ENCODE measurements at regions not wholly inside any gene's neighbourhood (a gene's known extent, or its start where the extent isn't known, plus 50 kb on each side); places are given as distances from the start of the nearest gene placed in this dataset.

DNA sequence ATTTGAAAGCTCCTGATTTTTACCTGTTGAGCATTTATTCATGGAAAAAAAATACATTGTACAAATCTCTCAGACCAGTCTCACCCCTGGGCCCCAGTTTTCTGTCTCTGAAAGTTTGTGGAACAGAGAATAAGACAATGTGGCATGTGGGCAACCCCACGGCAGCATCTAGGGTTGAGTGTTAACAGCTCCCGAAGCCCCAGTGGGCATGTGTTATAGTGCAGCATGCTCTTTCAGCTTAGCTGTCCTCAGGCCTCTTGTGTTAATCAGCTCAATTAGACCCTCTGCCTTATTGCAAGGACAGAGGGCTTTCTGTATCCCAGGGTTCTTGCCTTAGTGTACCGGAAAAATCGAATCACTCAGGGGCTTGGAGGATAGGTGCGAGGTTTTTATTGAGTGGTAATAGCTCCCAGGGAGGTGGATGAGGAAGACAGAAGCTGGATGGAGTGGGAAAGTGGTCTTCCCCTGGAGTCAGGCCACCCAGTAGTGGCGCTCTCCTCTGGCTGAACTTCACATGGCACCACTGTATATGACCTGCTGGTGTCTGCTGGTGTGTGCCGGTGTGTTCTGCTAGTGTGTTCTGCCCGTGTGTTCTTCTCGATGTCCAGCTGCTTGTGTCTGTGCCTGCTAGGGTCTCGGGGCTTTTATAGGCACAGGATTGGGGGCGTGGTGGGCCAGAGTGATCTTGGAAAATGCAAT lies 382.8 kb downstream of the EPM2A start:
- TF ChIP-seq, protein P1, sequence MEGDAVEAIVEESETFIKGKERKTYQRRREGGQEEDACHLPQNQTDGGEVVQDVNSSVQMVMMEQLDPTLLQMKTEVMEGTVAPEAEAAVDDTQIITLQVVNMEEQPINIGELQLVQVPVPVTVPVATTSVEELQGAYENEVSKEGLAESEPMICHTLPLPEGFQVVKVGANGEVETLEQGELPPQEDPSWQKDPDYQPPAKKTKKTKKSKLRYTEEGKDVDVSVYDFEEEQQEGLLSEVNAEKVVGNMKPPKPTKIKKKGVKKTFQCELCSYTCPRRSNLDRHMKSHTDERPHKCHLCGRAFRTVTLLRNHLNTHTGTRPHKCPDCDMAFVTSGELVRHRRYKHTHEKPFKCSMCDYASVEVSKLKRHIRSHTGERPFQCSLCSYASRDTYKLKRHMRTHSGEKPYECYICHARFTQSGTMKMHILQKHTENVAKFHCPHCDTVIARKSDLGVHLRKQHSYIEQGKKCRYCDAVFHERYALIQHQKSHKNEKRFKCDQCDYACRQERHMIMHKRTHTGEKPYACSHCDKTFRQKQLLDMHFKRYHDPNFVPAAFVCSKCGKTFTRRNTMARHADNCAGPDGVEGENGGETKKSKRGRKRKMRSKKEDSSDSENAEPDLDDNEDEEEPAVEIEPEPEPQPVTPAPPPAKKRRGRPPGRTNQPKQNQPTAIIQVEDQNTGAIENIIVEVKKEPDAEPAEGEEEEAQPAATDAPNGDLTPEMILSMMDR (conservative IDR thresholded peaks at IDR 0.05; ENCODE audit: low read depth) = no peak
- CTCF ChIA-PET = interaction anchor here (0.5 to 0.6 kb wide), 3 partner anchors 125 to 698 kb away, joined by 3 read pairs; no protein-coding TSS in a partner anchor
- DNase-seq (ENCODE audit: low spot score) = no peak
- POLR2A ChIA-PET (ENCODE audit: low non-redundant PET) = no interaction called here
- no peak overlapping the region for H3K27ac ChIP-seq

DNA sequence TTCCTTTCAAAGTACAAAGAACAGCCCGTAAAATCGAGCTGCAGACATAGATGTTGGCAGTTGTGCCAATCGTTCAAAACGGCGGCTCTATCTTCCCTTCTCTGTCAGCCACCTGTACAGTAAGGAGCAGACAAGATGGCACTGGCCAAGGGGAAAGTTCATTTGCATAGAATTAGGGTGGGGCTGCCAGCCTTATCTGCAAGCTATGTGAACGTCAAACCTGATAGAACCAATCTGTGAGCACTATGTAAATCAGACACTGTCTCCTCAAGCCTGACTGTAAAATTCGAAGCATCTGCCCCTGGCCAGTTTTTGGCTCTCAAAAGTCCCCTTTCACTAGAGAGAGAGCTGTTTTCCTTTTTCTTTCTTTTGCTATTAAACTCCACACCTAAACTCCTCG lies 374.5 kb downstream of the EPM2A start:
- DNase-seq (ENCODE audit: low spot score) = no peak
- TF ChIP-seq, protein P1 (conservative IDR thresholded peaks at IDR 0.05; ENCODE audit: low read depth) = no peak
- ChIA-PET POLR2A (ENCODE audit: low non-redundant PET) (no interaction called here), CTCF (interaction anchor here (0.6 kb wide), 1 partner anchor 294 kb away, joined by 4 read pairs; no protein-coding TSS in a partner anchor)
- H3K27ac ChIP-seq = no peak overlapping the region

DNA sequence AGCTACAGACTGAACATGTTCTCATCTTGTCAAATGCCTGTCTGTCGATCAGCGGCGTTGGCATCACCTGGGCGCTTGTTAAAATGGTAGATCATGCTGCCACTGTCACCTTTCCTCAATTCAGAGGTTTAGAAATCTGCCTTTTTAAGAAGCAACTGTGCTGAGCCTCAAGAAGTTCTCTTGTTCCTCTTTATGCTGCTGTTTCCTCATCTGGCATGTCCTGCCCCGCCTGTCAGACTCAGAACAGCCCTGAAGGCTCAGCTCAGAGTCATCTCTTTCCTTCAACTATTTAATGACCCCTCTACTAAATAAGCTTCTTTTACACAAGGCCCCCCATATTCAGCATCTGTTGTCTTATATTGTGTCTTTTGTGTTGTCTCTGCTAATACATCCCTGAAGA lies 368.2 kb downstream of the EPM2A start:
- TF ChIP-seq, protein P1 (conservative IDR thresholded peaks at IDR 0.05; ENCODE audit: low read depth) = no peak
- no peak for DNase-seq (ENCODE audit: low spot score)
- CTCF ChIA-PET = no interaction called here
- POLR2A ChIA-PET (ENCODE audit: low non-redundant PET) = no interaction called here
- H3K27ac ChIP-seq = no peak overlapping the region

DNA sequence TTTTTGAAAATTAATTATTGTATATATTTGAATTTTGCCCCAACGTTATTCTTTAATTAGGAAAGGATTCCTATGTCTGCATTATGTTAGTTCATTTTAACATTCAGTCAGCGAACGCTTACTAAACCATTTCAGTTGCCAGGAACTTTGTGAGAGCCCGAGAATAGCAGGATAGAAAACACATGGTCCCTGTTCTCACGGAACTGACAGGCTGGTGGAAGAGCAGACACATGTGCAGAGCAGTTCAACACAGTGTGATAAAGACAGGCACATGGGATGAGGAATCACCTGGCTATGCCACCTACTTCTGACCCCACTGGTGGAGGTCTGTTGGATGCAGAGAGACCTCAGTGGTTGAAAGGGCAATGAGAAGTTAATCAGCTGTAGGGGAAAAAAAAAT lies 367.2 kb downstream of the EPM2A start:
- CTCF ChIA-PET = no interaction called here
- POLR2A ChIA-PET (ENCODE audit: low non-redundant PET) = no interaction called here
- no peak overlapping the region for H3K27ac ChIP-seq
- TF ChIP-seq, protein P1 (conservative IDR thresholded peaks at IDR 0.05; ENCODE audit: low read depth) = no peak
- DNase-seq (ENCODE audit: low spot score) = no peak

DNA sequence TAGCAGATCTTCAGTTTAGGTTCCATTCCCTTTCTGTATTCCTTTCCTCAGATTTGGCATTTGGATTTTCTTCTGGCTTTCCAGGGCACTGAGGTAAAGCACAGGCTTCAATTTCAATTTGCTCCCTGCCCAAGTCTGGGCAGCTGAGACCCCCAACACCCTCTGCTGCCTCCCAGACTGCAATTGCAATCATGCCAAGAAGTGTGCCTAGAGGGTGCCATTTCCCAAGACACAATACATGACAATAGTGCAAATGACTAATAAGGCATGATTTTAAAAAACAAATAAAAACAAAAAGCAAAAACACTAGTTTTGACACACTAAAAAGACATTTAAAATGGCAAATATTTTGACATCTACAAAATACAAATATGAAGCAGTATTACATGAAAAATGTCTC lies 364.8 kb downstream of the EPM2A start:
- no peak overlapping the region for H3K27ac ChIP-seq
- CTCF ChIA-PET = no interaction called here
- TF ChIP-seq, protein P1 (conservative IDR thresholded peaks at IDR 0.05; ENCODE audit: low read depth) = no peak
- POLR2A ChIA-PET (ENCODE audit: low non-redundant PET) = no interaction called here
- no peak for DNase-seq (ENCODE audit: low spot score)

DNA sequence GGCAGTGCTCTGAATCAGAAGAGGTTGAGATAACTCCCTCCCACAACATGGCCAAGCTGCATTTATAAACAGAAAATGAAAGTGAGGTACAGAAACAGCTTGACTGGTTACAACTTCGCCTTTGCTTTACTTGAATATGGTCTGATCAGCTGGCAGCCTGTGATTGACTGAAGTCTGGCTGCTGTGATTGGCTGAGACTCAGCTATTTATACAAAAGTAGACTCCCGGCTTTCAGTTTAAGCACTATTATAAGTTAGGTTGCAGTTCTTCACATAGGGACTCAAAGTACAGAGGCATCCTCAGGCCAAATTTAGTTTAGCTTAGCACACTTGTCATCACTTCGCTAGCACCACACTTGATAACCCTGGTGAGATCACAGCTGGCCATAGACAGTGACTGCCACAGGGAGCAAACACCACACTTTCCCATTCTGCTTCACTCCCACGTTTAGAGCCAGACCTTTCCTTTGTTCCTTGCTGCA lies 362.6 kb downstream of the EPM2A start:
- TF ChIP-seq, protein P1 (conservative IDR thresholded peaks at IDR 0.05; ENCODE audit: low read depth) = no peak
- ChIA-PET CTCF (interaction anchor here (0.6 kb wide), 1 partner anchor 16 kb away, joined by 3 read pairs; no protein-coding TSS in a partner anchor), POLR2A (ENCODE audit: low non-redundant PET) (no interaction called here)
- DNase-seq (ENCODE audit: low spot score) = no peak
- H3K27ac ChIP-seq = no peak overlapping the region

Data from RWPE1 (cell line).